IMR-90 (cell line): ENCODE measurements at regions not wholly inside any gene's neighbourhood (a gene's known extent, or its start where the extent isn't known, plus 50 kb on each side); places are given as distances from the start of the nearest gene placed in this dataset.

ENCODE experiments used
- ATAC-seq: fragments of 200-7000 bp; cut with Tn5 transposase; 2 replicates; pipeline ENCODE4 v1.9.1; 2020; ENCODE audit warnings: low read depth, mild to moderate bottlenecking, moderate library complexity
- BruUV-seq: library from RNA; stranded (reverse); fragments of 400-500 nt; replicated peaks from 2 replicates; lab custom pipeline; 2021; lab: Mats Ljungman, UMichigan
- CTCF ChIA-PET: fragments of 300-600 bp; formaldehyde crosslinking; extraction: SDS; loops from one replicate; lab custom pipeline; 2021; ENCODE audit warnings: antibody characterized with exemption; lab: Yijun Ruan, JAX
- POLR2A ChIA-PET: fragments of 300-600 bp; sonication (Branson Sonifier 250); formaldehyde crosslinking; loops from one replicate; lab custom pipeline; 2022; ENCODE audit warnings: antibody characterized with exemption; ENCODE audit not compliant: unreplicated experiment; lab: Charles Lee
- DNase-seq: peaks from one replicate; pipeline ENCODE4 v3.0.0; 2013
- H2AFZ ChIP-seq: replicated peaks from 2 replicates; pipeline ENCODE3; 2013; ENCODE audit warnings: low read length, mild to moderate bottlenecking; ENCODE audit not compliant: poor library complexity
- H2AK5ac ChIP-seq: 2 replicates; pipeline ENCODE4 v1.6.1; 2013; ENCODE audit warnings: low read depth, low read length, inconsistent platforms
- H2AK9ac ChIP-seq: replicated peaks from 2 replicates; pipeline ENCODE3; 2013; ENCODE audit warnings: mild to moderate bottlenecking, low read depth, low read length, moderate library complexity; ENCODE audit not compliant: poor library complexity
- H2BK120ac ChIP-seq: 2 replicates; pipeline ENCODE4 v1.6.1; 2013; ENCODE audit warnings: low read depth, low read length, inconsistent platforms
- H2BK15ac ChIP-seq: 3 replicates; pipeline ENCODE4 v1.6.1; 2013; ENCODE audit warnings: low read depth, low read length, inconsistent platforms
- H2BK20ac ChIP-seq: 2 replicates; pipeline ENCODE4 v1.6.1; 2013; ENCODE audit warnings: low read depth, mild to moderate bottlenecking, inconsistent platforms, low read length, moderate library complexity
- H2BK5ac ChIP-seq: 2 replicates; pipeline ENCODE4 v1.6.1; 2013; ENCODE audit warnings: mild to moderate bottlenecking, low read depth, low read length, inconsistent platforms; ENCODE audit not compliant: poor library complexity, severe bottlenecking
- H3K14ac ChIP-seq: replicated peaks from 2 replicates; pipeline ENCODE4 v1.6.1; 2013; ENCODE audit warnings: low read depth, low read length, inconsistent platforms
- H3K18ac ChIP-seq: 2 replicates; pipeline ENCODE4 v1.6.1; 2013; ENCODE audit warnings: low read depth, low read length, control low read depth
- H3K23ac ChIP-seq: 2 replicates; pipeline ENCODE4 v1.6.1; 2013; ENCODE audit warnings: low read depth, low read length, inconsistent platforms
- H3K27ac ChIP-seq: 2 replicates; pipeline ENCODE4 v1.5.1; 2013; ENCODE audit warnings: mild to moderate bottlenecking, control low read depth, low read length; ENCODE audit not compliant: insufficient read depth
- H3K27me3 ChIP-seq: 2 replicates; pipeline ENCODE4 v1.6.1; 2013; ENCODE audit warnings: low read length; ENCODE audit not compliant: control insufficient read depth, insufficient read depth
- H3K36me3 ChIP-seq: 2 replicates; pipeline ENCODE4 v1.6.1; 2013; ENCODE audit warnings: low read length, mixed read lengths; ENCODE audit not compliant: control insufficient read depth, insufficient read depth
- H3K4ac ChIP-seq: 2 replicates; pipeline ENCODE4 v1.6.1; 2013; ENCODE audit warnings: low read depth, low read length, inconsistent platforms
- H3K4me1 ChIP-seq: 2 replicates; pipeline ENCODE4 v1.6.1; 2013; ENCODE audit warnings: low read length, mixed read lengths; ENCODE audit not compliant: control insufficient read depth, insufficient read depth
- H3K4me2 ChIP-seq: 2 replicates; pipeline ENCODE4 v1.6.1; 2013; ENCODE audit warnings: low read depth, mild to moderate bottlenecking, control low read depth, low read length, moderate library complexity
- H3K4me3 ChIP-seq: 2 replicates; pipeline ENCODE4 v1.5.1; 2013; ENCODE audit warnings: low read depth, mild to moderate bottlenecking, control low read depth, low read length, moderate library complexity; ENCODE audit not compliant: insufficient read depth
- H3K56ac ChIP-seq: 2 replicates; pipeline ENCODE4 v1.6.1; 2013; ENCODE audit warnings: low read length, inconsistent platforms; ENCODE audit not compliant: insufficient read depth; ENCODE audit errors: extremely low read depth
- H3K79me1 ChIP-seq, 2 experiments: 2 replicates each; pipeline ENCODE4 v1.6.1; 2013; ENCODE audit warnings: low read length in 2 of 2, inconsistent platforms in 1 of 2, low read depth in 1 of 2
- H3K9ac ChIP-seq: 2 replicates; pipeline ENCODE4 v1.6.1; 2013; ENCODE audit warnings: low read depth, low read length, control low read depth
- H3K9me1 ChIP-seq: 2 replicates; pipeline ENCODE4 v1.6.1; 2013; ENCODE audit warnings: low read length, inconsistent platforms; ENCODE audit not compliant: insufficient read depth
- H3K9me3 ChIP-seq: 2 replicates; pipeline ENCODE4 v1.6.1; 2013; ENCODE audit warnings: low read length; ENCODE audit not compliant: control insufficient read depth, insufficient read depth
- H4K20me1 ChIP-seq: 2 replicates; pipeline ENCODE4 v1.6.1; 2013; ENCODE audit warnings: low read length, inconsistent platforms; ENCODE audit not compliant: insufficient read depth
- H4K5ac ChIP-seq: 2 replicates; pipeline ENCODE4 v1.6.1; 2013; ENCODE audit warnings: mild to moderate bottlenecking, low read depth, low read length, control low read depth
- H4K8ac ChIP-seq, 2 experiments: 2 replicates each; pipeline ENCODE4 v1.6.1; 2013; ENCODE audit warnings: low read depth in 2 of 2, low read length in 2 of 2, control low read depth in 1 of 2, inconsistent platforms in 1 of 2
- H4K91ac ChIP-seq: 2 replicates; pipeline ENCODE4 v1.6.1; 2013; ENCODE audit warnings: low read depth, low read length, inconsistent platforms; ENCODE audit not compliant: insufficient read depth
- CEBPB ChIP-seq: IDR thresholded peaks from 2 replicates; pipeline ENCODE4 v1.6.1; 2012; ENCODE audit warnings: low read depth, low read length, improper control_type of control experiment
- CHD1 ChIP-seq: IDR thresholded peaks from 2 replicates; pipeline ENCODE4 v1.6.1; 2012; ENCODE audit warnings: low read depth, low read length, improper control_type of control experiment
- MAFK ChIP-seq: IDR thresholded peaks from 2 replicates; pipeline ENCODE4 v1.6.1; 2012; ENCODE audit warnings: low read depth, low read length, improper control_type of control experiment
- MAZ ChIP-seq: IDR thresholded peaks from 2 replicates; pipeline ENCODE4 v1.6.1; 2012; ENCODE audit warnings: low read depth, mild to moderate bottlenecking, low read length, improper control_type of control experiment, moderate library complexity, borderline replicate concordance
- MXI1 ChIP-seq: IDR thresholded peaks from 2 replicates; pipeline ENCODE4 v1.6.1; 2012; ENCODE audit warnings: low read depth, mild to moderate bottlenecking, low read length, moderate library complexity, borderline replicate concordance
- NFE2L2 ChIP-seq: fragments of 150-350 bp; IDR thresholded peaks from 2 replicates; pipeline ENCODE4 v1.6.1; 2016; ENCODE audit warnings: low read depth, mild to moderate bottlenecking, low read length
- POLR2A ChIP-seq: IDR thresholded peaks from 2 replicates; pipeline ENCODE4 v1.6.1; 2012; ENCODE audit warnings: mild to moderate bottlenecking, low read depth, low read length
- RFX5 ChIP-seq: IDR thresholded peaks from 2 replicates; pipeline ENCODE4 v1.8.0; 2012; ENCODE audit warnings: low read depth, mild to moderate bottlenecking, low read length, moderate library complexity
- WGBS, 2 experiments: methylation state at CpG; one replicate each; pipeline versions ENCODE4 v1.1.5 to v1.1.7; 2013; ENCODE audit warnings: missing lambda C conversion rate in 2 of 2; ENCODE audit not compliant: insufficient read length in 1 of 2; ENCODE audit errors: extremely low coverage in 2 of 2; 5-methylcytosine and 5-hydroxymethylcytosine counted together
- dilution Hi-C: fragments of 300-500 bp; cut with HindIII; formaldehyde crosslinking; loops from one replicate; pipeline ENCODE4 v1.14.3; 2018; ENCODE audit warnings: low sequenced_read_pairs; ENCODE audit not compliant: unreplicated experiment
- in situ Hi-C: fragments of 300-500 bp; cut with MboI; formaldehyde crosslinking; loops from 3 replicates; pipeline ENCODE4 v1.14.3; 2019; ENCODE audit warnings: low sequenced_read_pairs, inconsistent platforms, mixed read lengths
- intact Hi-C: fragments of 100-400 bp; cut with micrococcal nuclease; formaldehyde crosslinking; loops from 2 replicates; pipeline ENCODE4 v1.10.0; 2022
- TF ChIP-seq, protein P1 (sequence below): fragments of 150-350 bp; IDR thresholded peaks from 2 replicates; pipeline ENCODE4 v1.6.1; 2017; ENCODE audit warnings: mild to moderate bottlenecking, antibody characterized with exemption, low read length, low read depth

DNA sequence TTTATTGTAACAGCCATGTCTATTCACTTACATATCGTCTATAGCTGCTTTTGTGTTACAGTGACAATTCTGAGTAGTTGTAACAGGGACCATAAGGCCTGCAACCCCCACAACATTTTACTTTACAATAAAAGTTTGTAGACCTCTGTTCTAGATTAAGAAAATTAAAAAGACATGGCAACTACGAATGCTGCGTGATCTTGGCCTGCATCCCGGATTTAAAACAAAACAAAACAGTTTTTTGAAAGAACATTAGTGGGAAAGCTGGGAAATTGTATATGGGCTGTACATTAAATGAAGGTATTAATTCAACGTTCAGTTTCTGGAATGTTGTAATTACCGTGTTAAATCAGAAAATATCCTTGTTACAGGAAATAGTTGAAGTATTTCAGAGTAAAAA is 64.1 kb downstream of the RMI2 start:
- peaks cover 3% of the 10 kb centered on the region; the same call in 1 of the 2 replicates for H4K20me1 ChIP-seq
- peak overlapping the region in 1 of 2 experiments; percentile 36; a peak in 2 of 4 replicates for H4K8ac ChIP-seq
- H3K23ac ChIP-seq, result no peak overlapping the region
- no peak overlapping the region for H3K4me3 ChIP-seq
- H3K4me2 ChIP-seq, result no peak overlapping the region
- H3K79me1 ChIP-seq, result no peaks in the 10 kb centered on the region
- H2BK15ac ChIP-seq, result no peak overlapping the region
- H3K4me1 ChIP-seq, result peaks cover 11% of the 10 kb centered on the region
- in situ Hi-C loops (loop anchor here (10.0 kb wide), 1 partner anchor 405 kb away; no protein-coding TSS in a partner anchor), intact Hi-C loops (loop anchor here (5.0 kb wide), 3 partner anchors 123 to 447 kb away; no protein-coding TSS in a partner anchor), dilution Hi-C loops (no loop called here)
- H3K36me3 ChIP-seq, result no peaks in the 10 kb centered on the region
- no peak overlapping the region; the same call in 1 of the 2 replicates for H3K4ac ChIP-seq
- 0 out of 2 replicates have a peak overlapping the region, but pooled peaks have one; percentile 66 for H3K14ac ChIP-seq
- ATAC-seq (no peak), DNase-seq (peak; percentile 45)
- POLR2A ChIA-PET, result no interaction called here
- no peak overlapping the region for H4K91ac ChIP-seq
- peak overlapping the region; percentile 5; the same call in 1 of the 2 replicates for H2BK120ac ChIP-seq
- TF ChIP-seq NFE2L2, result no peak
- TF ChIP-seq MXI1, result no peak
- no peak for TF ChIP-seq POLR2A
- no peak for TF ChIP-seq CEBPB
- TF ChIP-seq MAZ, result no peak
- no peak for TF ChIP-seq RFX5
- TF ChIP-seq MAFK, result no peak
- TF ChIP-seq, protein P1, sequence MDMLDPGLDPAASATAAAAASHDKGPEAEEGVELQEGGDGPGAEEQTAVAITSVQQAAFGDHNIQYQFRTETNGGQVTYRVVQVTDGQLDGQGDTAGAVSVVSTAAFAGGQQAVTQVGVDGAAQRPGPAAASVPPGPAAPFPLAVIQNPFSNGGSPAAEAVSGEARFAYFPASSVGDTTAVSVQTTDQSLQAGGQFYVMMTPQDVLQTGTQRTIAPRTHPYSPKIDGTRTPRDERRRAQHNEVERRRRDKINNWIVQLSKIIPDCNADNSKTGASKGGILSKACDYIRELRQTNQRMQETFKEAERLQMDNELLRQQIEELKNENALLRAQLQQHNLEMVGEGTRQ, result no peak
- no peak for TF ChIP-seq CHD1
- no CpG with 5 or more reads among the region's 6 CpGs for WGBS, 2 experiments
- H2AK9ac ChIP-seq, result no peak overlapping the region
- peak overlapping the region; percentile 67; the same call in 1 of the 2 replicates for H3K18ac ChIP-seq
- CTCF ChIA-PET, result no interaction called here
- H2BK20ac ChIP-seq, result peak overlapping the region; percentile 18; the same call in 1 of the 2 replicates
- H2BK5ac ChIP-seq, result peak overlapping the region; percentile 51
- H3K9me1 ChIP-seq, result no peaks in the 10 kb centered on the region
- H2AK5ac ChIP-seq, result no peak overlapping the region
- H4K5ac ChIP-seq, result no peak overlapping the region
- H3K27ac ChIP-seq, result no peak overlapping the region
- H2AFZ ChIP-seq, result no peak overlapping the region
- no peak overlapping the region for H3K9ac ChIP-seq
- no peaks in the 10 kb centered on the region for H3K9me3 ChIP-seq
- peaks cover 3% of the 10 kb centered on the region for H3K27me3 ChIP-seq
- no TSS peak for BruUV-seq
- no peak overlapping the region for H3K56ac ChIP-seq
